ENCODE measurements at regions not wholly inside any gene's neighbourhood (a gene's known extent, or its start where the extent isn't known, plus 50 kb on each side); places are given as distances from the start of the nearest gene placed in this dataset.

- no peak overlapping the region for H3K27ac Mint-ChIP-seq
- H3K4me3 Mint-ChIP-seq, result no peak overlapping the region
- no peaks in the 10 kb centered on the region for H3K9me3 Mint-ChIP-seq
- peaks cover 2% of the 10 kb centered on the region for H3K27me3 Mint-ChIP-seq
- no peaks in the 10 kb centered on the region for H3K4me1 Mint-ChIP-seq
- H3K36me3 Mint-ChIP-seq, result no peaks in the 10 kb centered on the region
Measured at GRCh38 chr2:120481446-120482194, 135.7 kb downstream of the INHBB start.

- no peak overlapping the region for H3K4me3 Mint-ChIP-seq
- H3K27ac Mint-ChIP-seq, result no peak overlapping the region
- H3K27me3 Mint-ChIP-seq, result peaks cover 2% of the 10 kb centered on the region
- H3K9me3 Mint-ChIP-seq, result no peaks in the 10 kb centered on the region
- H3K36me3 Mint-ChIP-seq, result no peaks in the 10 kb centered on the region
- no peaks in the 10 kb centered on the region for H3K4me1 Mint-ChIP-seq
Measured at GRCh38 chr2:120482334-120482733, 136.4 kb downstream of the INHBB start.

- Mint-ChIP-seq H3K4me3 (no peak overlapping the region), H3K4me1 (no peaks in the 10 kb centered on the region), H3K27me3 (peaks cover 9% of the 10 kb centered on the region), H3K27ac (no peak overlapping the region), H3K36me3 (no peaks in the 10 kb centered on the region), H3K9me3 (no peaks in the 10 kb centered on the region)
Measured at GRCh38 chr2:120483355-120483754, 137.4 kb downstream of the INHBB start.

GRCh38 chr2:120485096-120485495 lies 139.2 kb downstream of the INHBB start:
- H3K27me3 Mint-ChIP-seq, result peaks cover 13% of the 10 kb centered on the region
- no peaks in the 10 kb centered on the region for H3K36me3 Mint-ChIP-seq
- H3K27ac Mint-ChIP-seq, result peak overlapping the region in 1 of 3 donors; percentile 86

GRCh38 chr2:120486441-120486840 lies 140.5 kb downstream of the INHBB start:
- Mint-ChIP-seq H3K4me1 (peaks cover 0 to 2% (median 0%) of the 10 kb centered on the region in 3 donors), H3K9me3 (no peaks in the 10 kb centered on the region), H3K27me3 (peaks cover 13% of the 10 kb centered on the region), H3K27ac (no peak overlapping the region), H3K4me3 (no peak overlapping the region), H3K36me3 (no peaks in the 10 kb centered on the region)

More at GRCh38 chr2:120485096-120485495, 139.2 kb downstream of the INHBB start:
- Mint-ChIP-seq H3K9me3 (no peaks in the 10 kb centered on the region), H3K4me3 (no peak overlapping the region), H3K4me1 (peaks cover 0 to 2% (median 0%) of the 10 kb centered on the region in 3 donors)

- H3K27ac Mint-ChIP-seq, result no peak overlapping the region
- no peaks in the 10 kb centered on the region for H3K36me3 Mint-ChIP-seq
- H3K9me3 Mint-ChIP-seq, result no peaks in the 10 kb centered on the region
- peaks cover 13% of the 10 kb centered on the region for H3K27me3 Mint-ChIP-seq
- H3K4me1 Mint-ChIP-seq, result peaks cover 0 to 2% (median 0%) of the 10 kb centered on the region in 3 donors
- H3K4me3 Mint-ChIP-seq, result no peak overlapping the region
Measured at GRCh38 chr2:120486946-120487345, 141.0 kb downstream of the INHBB start.

GRCh38 chr2:120488531-120488930 lies 142.6 kb downstream of the INHBB start:
- Mint-ChIP-seq H3K4me1 (peaks cover 0 to 4% (median 0%) of the 10 kb centered on the region in 3 donors), H3K27me3 (peaks cover 13% of the 10 kb centered on the region), H3K4me3 (no peak overlapping the region), H3K27ac (no peak overlapping the region), H3K9me3 (no peaks in the 10 kb centered on the region), H3K36me3 (no peaks in the 10 kb centered on the region)

GRCh38 chr2:120489023-120489422 lies 143.1 kb downstream of the INHBB start:
- Mint-ChIP-seq H3K27ac (no peak overlapping the region), H3K27me3 (peaks cover 13% of the 10 kb centered on the region), H3K9me3 (no peaks in the 10 kb centered on the region), H3K4me1 (peaks cover 0 to 4% (median 0%) of the 10 kb centered on the region in 3 donors), H3K4me3 (no peak overlapping the region), H3K36me3 (no peaks in the 10 kb centered on the region)

GRCh38 chr2:120490091-120490798 lies 144.3 kb downstream of the INHBB start:
- H3K9me3 Mint-ChIP-seq, result no peaks in the 10 kb centered on the region
- no peak overlapping the region for H3K27ac Mint-ChIP-seq
- H3K4me1 Mint-ChIP-seq, result peaks cover 0 to 4% (median 0%) of the 10 kb centered on the region in 3 donors
- H3K4me3 Mint-ChIP-seq, result no peak overlapping the region
- no peaks in the 10 kb centered on the region for H3K36me3 Mint-ChIP-seq
- peaks cover 15% of the 10 kb centered on the region for H3K27me3 Mint-ChIP-seq

- Mint-ChIP-seq H3K4me3 (no peak overlapping the region), H3K36me3 (no peaks in the 10 kb centered on the region), H3K27me3 (peaks cover 14% of the 10 kb centered on the region), H3K4me1 (peaks cover 0 to 4% (median 0%) of the 10 kb centered on the region in 3 donors), H3K9me3 (no peaks in the 10 kb centered on the region), H3K27ac (no peak overlapping the region)
Measured at GRCh38 chr2:120491111-120491625, 145.2 kb downstream of the INHBB start.

GRCh38 chr2:120493231-120493630 lies 147.3 kb downstream of the INHBB start:
- H3K4me1 Mint-ChIP-seq, result peaks cover 0 to 4% (median 0%) of the 10 kb centered on the region in 3 donors
- H3K36me3 Mint-ChIP-seq, result no peaks in the 10 kb centered on the region
- H3K4me3 Mint-ChIP-seq, result peak overlapping the region in 1 of 4 donors; percentile 49
- peaks cover 14% of the 10 kb centered on the region for H3K27me3 Mint-ChIP-seq
- no peak overlapping the region for H3K27ac Mint-ChIP-seq
- no peaks in the 10 kb centered on the region for H3K9me3 Mint-ChIP-seq

- H3K27me3 Mint-ChIP-seq, result peaks cover 9% of the 10 kb centered on the region
- H3K4me3 Mint-ChIP-seq, result no peak overlapping the region
- H3K27ac Mint-ChIP-seq, result no peak overlapping the region
- H3K4me1 Mint-ChIP-seq, result peaks cover 0 to 2% (median 0%) of the 10 kb centered on the region in 3 donors
- no peaks in the 10 kb centered on the region for H3K9me3 Mint-ChIP-seq
- H3K36me3 Mint-ChIP-seq, result no peaks in the 10 kb centered on the region
Measured at GRCh38 chr2:120494446-120494845, 148.5 kb downstream of the INHBB start.

- no peak overlapping the region for H3K27ac Mint-ChIP-seq
- H3K4me3 Mint-ChIP-seq, result no peak overlapping the region
Measured at GRCh38 chr2:120495586-120495985, 149.7 kb downstream of the INHBB start.

GRCh38 chr2:120496235-120496634 lies 150.3 kb downstream of the INHBB start:
- Mint-ChIP-seq H3K4me3 (no peak overlapping the region), H3K4me1 (peaks cover 0 to 2% (median 0%) of the 10 kb centered on the region in 3 donors), H3K27me3 (peaks cover 9% of the 10 kb centered on the region), H3K36me3 (no peaks in the 10 kb centered on the region), H3K9me3 (no peaks in the 10 kb centered on the region), H3K27ac (no peak overlapping the region)

More at GRCh38 chr2:120495586-120495985, 149.7 kb downstream of the INHBB start:
- Mint-ChIP-seq H3K9me3 (no peaks in the 10 kb centered on the region), H3K36me3 (no peaks in the 10 kb centered on the region), H3K27me3 (peaks cover 9% of the 10 kb centered on the region), H3K4me1 (peaks cover 0 to 2% (median 0%) of the 10 kb centered on the region in 3 donors)

- Mint-ChIP-seq H3K9me3 (no peaks in the 10 kb centered on the region), H3K36me3 (no peaks in the 10 kb centered on the region), H3K4me3 (no peak overlapping the region), H3K27ac (no peak overlapping the region), H3K27me3 (peaks cover 9% of the 10 kb centered on the region), H3K4me1 (peaks cover 0 to 2% (median 0%) of the 10 kb centered on the region in 3 donors)
Measured at GRCh38 chr2:120496759-120497158, 150.8 kb downstream of the INHBB start.

Measured in IgD-negative memory B cell (primary cell).